ENCODE measurements at regions not wholly inside any gene's neighbourhood (a gene's known extent, or its start where the extent isn't known, plus 50 kb on each side); places are given as distances from the start of the nearest gene placed in this dataset.
A peak's percentile ranks its signal among the peaks of the same experiment; 100 is the strongest.

- ATAC-seq = no peak
- no peak overlapping the region for H3K4me3 Mint-ChIP-seq
- H3K4me1 Mint-ChIP-seq = no peaks in the 10 kb centered on the region
- no peaks in the 10 kb centered on the region for H3K27me3 Mint-ChIP-seq
- H3K36me3 Mint-ChIP-seq = no peaks in the 10 kb centered on the region
- H3K27ac Mint-ChIP-seq = no peak overlapping the region
- H3K9me3 Mint-ChIP-seq = peaks cover 3% of the 10 kb centered on the region
These were observed 262.0 kb upstream of the TMPO start for GRCh38 chr12:98253207-98254037.

- H3K27me3 Mint-ChIP-seq = no peaks in the 10 kb centered on the region
- ATAC-seq = no peak
- no peaks in the 10 kb centered on the region for H3K36me3 Mint-ChIP-seq
- H3K4me1 Mint-ChIP-seq = no peaks in the 10 kb centered on the region
- no peak overlapping the region for H3K27ac Mint-ChIP-seq
- H3K9me3 Mint-ChIP-seq = no peaks in the 10 kb centered on the region
- no peak overlapping the region for H3K4me3 Mint-ChIP-seq
These were observed 258.6 kb upstream of the TMPO start for GRCh38 chr12:98256830-98257229.

- ATAC-seq = no peak
- Mint-ChIP-seq H3K36me3 (no peaks in the 10 kb centered on the region), H3K4me3 (no peak overlapping the region), H3K9me3 (no peaks in the 10 kb centered on the region), H3K27me3 (no peaks in the 10 kb centered on the region), H3K27ac (no peak overlapping the region), H3K4me1 (no peaks in the 10 kb centered on the region)
These were observed 255.7 kb upstream of the TMPO start for GRCh38 chr12:98259693-98260092.

- H3K27ac Mint-ChIP-seq = no peak overlapping the region
- H3K36me3 Mint-ChIP-seq = no peaks in the 10 kb centered on the region
- no peaks in the 10 kb centered on the region for H3K9me3 Mint-ChIP-seq
- ATAC-seq = no peak
- no peak overlapping the region for H3K4me3 Mint-ChIP-seq
- no peaks in the 10 kb centered on the region for H3K4me1 Mint-ChIP-seq
- no peaks in the 10 kb centered on the region for H3K27me3 Mint-ChIP-seq
These were observed 255.1 kb upstream of the TMPO start for GRCh38 chr12:98260276-98260675.

GRCh38 chr12:98262902-98263301, 252.5 kb upstream of the TMPO start:
- Mint-ChIP-seq H3K27me3 (peaks cover 12% of the 10 kb centered on the region), H3K9me3 (peaks cover 5% of the 10 kb centered on the region), H3K36me3 (no peaks in the 10 kb centered on the region), H3K27ac (no peak overlapping the region), H3K4me3 (no peak overlapping the region), H3K4me1 (no peaks in the 10 kb centered on the region)
- no peak for ATAC-seq

- Mint-ChIP-seq H3K9me3 (no peaks in the 10 kb centered on the region), H3K36me3 (no peaks in the 10 kb centered on the region)
- peak; percentile 62 for ATAC-seq
These were observed 240.8 kb upstream of the TMPO start for GRCh38 chr12:98274430-98275130.

GRCh38 chr12:98275131-98275475, 240.3 kb upstream of the TMPO start:
- no peak overlapping the region for H3K4me3 Mint-ChIP-seq
- ATAC-seq = peak; percentile 50
- no peaks in the 10 kb centered on the region for H3K9me3 Mint-ChIP-seq
- H3K27ac Mint-ChIP-seq = no peak overlapping the region
- no peaks in the 10 kb centered on the region for H3K36me3 Mint-ChIP-seq
- peaks cover 7% of the 10 kb centered on the region for H3K4me1 Mint-ChIP-seq
- peaks cover 1% of the 10 kb centered on the region for H3K27me3 Mint-ChIP-seq

More at GRCh38 chr12:98274430-98275130, 240.8 kb upstream of the TMPO start:
- Mint-ChIP-seq H3K4me3 (no peak overlapping the region), H3K4me1 (peaks cover 7% of the 10 kb centered on the region), H3K27me3 (peaks cover 7% of the 10 kb centered on the region), H3K27ac (no peak overlapping the region)

- no peaks in the 10 kb centered on the region for H3K9me3 Mint-ChIP-seq
- no peak overlapping the region for H3K27ac Mint-ChIP-seq
- H3K4me3 Mint-ChIP-seq = no peak overlapping the region
- H3K4me1 Mint-ChIP-seq = peaks cover under 1% of the 10 kb centered on the region
- ATAC-seq = no peak
- H3K27me3 Mint-ChIP-seq = peaks cover 18% of the 10 kb centered on the region
- no peaks in the 10 kb centered on the region for H3K36me3 Mint-ChIP-seq
These were observed 235.2 kb upstream of the TMPO start for GRCh38 chr12:98280152-98280551.

GRCh38 chr12:98280621-98281020, 234.8 kb upstream of the TMPO start:
- ATAC-seq = no peak
- Mint-ChIP-seq H3K4me3 (no peak overlapping the region), H3K27ac (no peak overlapping the region), H3K9me3 (no peaks in the 10 kb centered on the region), H3K36me3 (no peaks in the 10 kb centered on the region), H3K4me1 (no peaks in the 10 kb centered on the region), H3K27me3 (peaks cover 22% of the 10 kb centered on the region)

GRCh38 chr12:98291828-98292227, 223.6 kb upstream of the TMPO start:
- Mint-ChIP-seq H3K9me3 (peaks cover 4% of the 10 kb centered on the region), H3K36me3 (no peaks in the 10 kb centered on the region), H3K4me1 (no peaks in the 10 kb centered on the region), H3K4me3 (no peak overlapping the region), H3K27ac (no peak overlapping the region), H3K27me3 (peaks cover 1% of the 10 kb centered on the region)
- no peak for ATAC-seq

- no peaks in the 10 kb centered on the region for H3K36me3 Mint-ChIP-seq
These were observed 221.2 kb upstream of the TMPO start for GRCh38 chr12:98294051-98294805.

GRCh38 chr12:98295681-98296080, 219.7 kb upstream of the TMPO start:
- Mint-ChIP-seq H3K36me3 (no peaks in the 10 kb centered on the region), H3K9me3 (no peaks in the 10 kb centered on the region), H3K27me3 (no peaks in the 10 kb centered on the region), H3K4me3 (no peak overlapping the region), H3K27ac (no peak overlapping the region), H3K4me1 (no peaks in the 10 kb centered on the region)
- no peak for ATAC-seq

More at GRCh38 chr12:98294051-98294805, 221.2 kb upstream of the TMPO start:
- no peaks in the 10 kb centered on the region for H3K4me1 Mint-ChIP-seq
- H3K27me3 Mint-ChIP-seq = no peaks in the 10 kb centered on the region
- ATAC-seq = no peak
- no peak overlapping the region for H3K27ac Mint-ChIP-seq
- no peak overlapping the region for H3K4me3 Mint-ChIP-seq
- no peaks in the 10 kb centered on the region for H3K9me3 Mint-ChIP-seq

- H3K9me3 Mint-ChIP-seq = no peaks in the 10 kb centered on the region
- ATAC-seq = no peak
- H3K4me3 Mint-ChIP-seq = no peak overlapping the region
- no peak overlapping the region for H3K27ac Mint-ChIP-seq
- H3K27me3 Mint-ChIP-seq = no peaks in the 10 kb centered on the region
- no peaks in the 10 kb centered on the region for H3K36me3 Mint-ChIP-seq
- H3K4me1 Mint-ChIP-seq = no peaks in the 10 kb centered on the region
These were observed 218.8 kb upstream of the TMPO start for GRCh38 chr12:98296462-98297079.

- no peaks in the 10 kb centered on the region for H3K9me3 Mint-ChIP-seq
- ATAC-seq = no peak
- H3K36me3 Mint-ChIP-seq = no peaks in the 10 kb centered on the region
- no peak overlapping the region for H3K27ac Mint-ChIP-seq
- no peaks in the 10 kb centered on the region for H3K27me3 Mint-ChIP-seq
- no peaks in the 10 kb centered on the region for H3K4me1 Mint-ChIP-seq
- no peak overlapping the region for H3K4me3 Mint-ChIP-seq
These were observed 217.9 kb upstream of the TMPO start for GRCh38 chr12:98297538-98297937.

GRCh38 chr12:98308141-98308540, 207.2 kb upstream of the TMPO start:
- no peak overlapping the region for H3K4me3 Mint-ChIP-seq
- H3K4me1 Mint-ChIP-seq = no peaks in the 10 kb centered on the region
- H3K9me3 Mint-ChIP-seq = no peaks in the 10 kb centered on the region
- H3K27me3 Mint-ChIP-seq = peaks cover 25% of the 10 kb centered on the region
- ATAC-seq = no peak
- no peaks in the 10 kb centered on the region for H3K36me3 Mint-ChIP-seq
- no peak overlapping the region for H3K27ac Mint-ChIP-seq

Measured in stimulated activated memory B cell treated with anti-CD40 and anti-IgM and Interleukin-4, amounts not matched to agents 10 μg/mL and 1 μg/mL and 100 μg/mL, for 72 hours (primary cell).